Neural crest cell (in vitro differentiated cells): ENCODE measurements at regions not wholly inside any gene's neighbourhood (a gene's known extent, or its start where the extent isn't known, plus 50 kb on each side); places are given as distances from the start of the nearest gene placed in this dataset.

Experiments used
- DNase-seq: peaks from one replicate; pipeline ENCODE4 v3.0.0; 2021; ENCODE audit warnings: low read depth, mixed read lengths, low spot score
- H3K27ac Mint-ChIP-seq: one replicate; pipeline ENCODE4 v1.8.0; 2021; ENCODE audit warnings: mild to moderate bottlenecking, mixed read lengths; ENCODE audit not compliant: unreplicated experiment
- H3K27me3 Mint-ChIP-seq: 2 replicates; pipeline ENCODE4 v1.8.0; 2021; ENCODE audit warnings: low read depth, mild to moderate bottlenecking, mixed read lengths
- H3K36me3 Mint-ChIP-seq: 2 replicates; pipeline ENCODE4 v1.8.0; 2021; ENCODE audit warnings: low read depth, mild to moderate bottlenecking, mixed read lengths
- H3K4me1 Mint-ChIP-seq: 2 replicates; pipeline ENCODE4 v1.8.0; 2021; ENCODE audit warnings: mixed read lengths
- H3K4me3 Mint-ChIP-seq: one replicate; pipeline ENCODE4 v1.8.0; 2021; ENCODE audit warnings: mild to moderate bottlenecking, mixed read lengths
- H3K9me3 Mint-ChIP-seq: 2 replicates; pipeline ENCODE4 v1.8.0; 2021; ENCODE audit warnings: mixed read lengths
- TF ChIP-seq, protein P1 (sequence below): fragments of 200-600 bp; sonication (generic); conservative IDR thresholded peaks from 2 replicates; pipeline ENCODE4 v1.5.0; 2021; ENCODE audit warnings: antibody characterized with exemption, mild to moderate bottlenecking

DNA sequence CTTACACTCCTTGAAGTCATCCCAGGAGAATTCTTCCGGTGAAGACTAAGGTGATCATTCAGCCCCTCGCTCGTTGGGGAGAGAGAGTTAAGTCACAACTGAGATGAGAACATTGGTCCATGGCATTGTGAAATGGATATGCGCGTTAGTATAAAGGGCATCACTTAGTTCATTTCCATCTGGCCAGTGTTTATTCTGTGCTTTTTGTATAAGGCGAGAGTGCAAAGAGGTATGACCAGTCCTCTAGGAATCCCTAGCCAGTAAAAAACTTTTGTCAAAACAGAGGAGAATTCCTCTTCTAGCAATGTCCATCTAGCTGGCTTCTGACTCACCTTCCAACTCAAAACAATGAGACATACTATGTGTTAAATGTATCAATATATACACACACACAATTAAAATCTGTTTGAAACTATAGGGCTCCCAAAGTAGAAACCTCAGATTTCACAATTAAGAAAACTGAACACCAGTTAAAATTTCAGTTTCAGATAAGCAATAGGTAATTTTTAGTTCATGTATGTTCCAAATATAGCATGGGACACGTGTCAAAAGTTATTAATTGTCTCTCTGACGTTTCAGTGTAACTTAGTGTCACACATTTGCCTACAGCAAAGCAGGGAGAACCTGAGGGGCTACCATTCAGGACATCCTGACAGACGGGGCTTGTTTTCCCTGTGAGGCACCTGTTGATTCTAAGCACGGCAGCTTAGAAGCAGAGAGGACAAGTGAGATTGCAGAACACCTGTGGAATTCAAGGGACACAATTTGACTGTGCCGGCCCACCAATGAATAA is 158.9 kb downstream of the KLF6 start:
- TF ChIP-seq, protein P1, sequence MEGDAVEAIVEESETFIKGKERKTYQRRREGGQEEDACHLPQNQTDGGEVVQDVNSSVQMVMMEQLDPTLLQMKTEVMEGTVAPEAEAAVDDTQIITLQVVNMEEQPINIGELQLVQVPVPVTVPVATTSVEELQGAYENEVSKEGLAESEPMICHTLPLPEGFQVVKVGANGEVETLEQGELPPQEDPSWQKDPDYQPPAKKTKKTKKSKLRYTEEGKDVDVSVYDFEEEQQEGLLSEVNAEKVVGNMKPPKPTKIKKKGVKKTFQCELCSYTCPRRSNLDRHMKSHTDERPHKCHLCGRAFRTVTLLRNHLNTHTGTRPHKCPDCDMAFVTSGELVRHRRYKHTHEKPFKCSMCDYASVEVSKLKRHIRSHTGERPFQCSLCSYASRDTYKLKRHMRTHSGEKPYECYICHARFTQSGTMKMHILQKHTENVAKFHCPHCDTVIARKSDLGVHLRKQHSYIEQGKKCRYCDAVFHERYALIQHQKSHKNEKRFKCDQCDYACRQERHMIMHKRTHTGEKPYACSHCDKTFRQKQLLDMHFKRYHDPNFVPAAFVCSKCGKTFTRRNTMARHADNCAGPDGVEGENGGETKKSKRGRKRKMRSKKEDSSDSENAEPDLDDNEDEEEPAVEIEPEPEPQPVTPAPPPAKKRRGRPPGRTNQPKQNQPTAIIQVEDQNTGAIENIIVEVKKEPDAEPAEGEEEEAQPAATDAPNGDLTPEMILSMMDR = no peak
- Mint-ChIP-seq H3K36me3 (peaks cover 2% of the 10 kb centered on the region), H3K4me3 (no peak overlapping the region), H3K27me3 (no peaks in the 10 kb centered on the region), H3K4me1 (peaks cover 13% of the 10 kb centered on the region), H3K9me3 (peaks cover 6% of the 10 kb centered on the region), H3K27ac (no peak overlapping the region)
- DNase-seq = no peak

DNA sequence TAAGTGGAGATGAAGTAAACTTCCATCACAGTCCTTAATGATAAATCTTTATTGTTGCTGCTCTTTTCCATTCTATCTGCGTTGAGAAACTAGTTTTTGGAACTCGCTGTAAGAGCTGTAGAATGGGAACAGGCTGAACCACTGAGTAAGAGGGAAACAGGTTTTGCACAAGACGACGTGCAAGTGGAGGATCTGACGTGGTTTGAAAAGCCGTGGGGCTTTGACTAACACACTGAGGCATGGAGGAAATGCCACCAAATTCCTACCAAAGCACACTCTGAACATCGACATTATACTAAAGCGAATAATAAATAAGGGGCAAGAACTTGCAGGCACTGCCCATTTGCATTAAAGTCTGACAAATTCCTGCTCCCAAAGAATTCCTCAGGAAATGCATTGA is 160.6 kb downstream of the KLF6 start:
- DNase-seq = no peak
- TF ChIP-seq, protein P1 = no peak
- Mint-ChIP-seq H3K9me3 (peaks cover 13% of the 10 kb centered on the region), H3K27ac (no peak overlapping the region), H3K4me1 (peaks cover 13% of the 10 kb centered on the region), H3K36me3 (peaks cover 9% of the 10 kb centered on the region), H3K27me3 (no peaks in the 10 kb centered on the region), H3K4me3 (no peak overlapping the region)

DNA sequence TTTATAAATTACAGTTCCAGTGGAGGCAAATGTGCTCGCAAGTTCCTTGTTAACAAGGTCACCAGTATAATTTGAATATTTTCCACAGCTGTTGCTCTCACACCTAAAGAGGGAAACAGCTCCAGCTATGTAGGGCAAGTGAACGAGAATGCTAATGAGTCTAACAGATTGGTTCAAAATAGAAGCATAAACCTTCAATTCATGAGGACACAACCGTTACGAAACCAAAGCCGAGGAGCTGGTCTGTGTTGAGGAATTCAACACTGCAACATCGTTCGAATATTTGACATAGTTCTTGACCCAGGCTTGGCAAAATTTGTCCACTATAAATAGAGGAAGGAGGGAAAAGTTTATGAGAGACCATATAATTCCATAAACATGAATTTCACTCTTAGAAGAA is 161.3 kb downstream of the KLF6 start:
- Mint-ChIP-seq H3K4me1 (peaks cover 13% of the 10 kb centered on the region), H3K27me3 (no peaks in the 10 kb centered on the region), H3K4me3 (no peak overlapping the region), H3K27ac (no peak overlapping the region), H3K36me3 (peaks cover 9% of the 10 kb centered on the region), H3K9me3 (peaks cover 13% of the 10 kb centered on the region)
- TF ChIP-seq, protein P1 = no peak
- no peak for DNase-seq

DNA sequence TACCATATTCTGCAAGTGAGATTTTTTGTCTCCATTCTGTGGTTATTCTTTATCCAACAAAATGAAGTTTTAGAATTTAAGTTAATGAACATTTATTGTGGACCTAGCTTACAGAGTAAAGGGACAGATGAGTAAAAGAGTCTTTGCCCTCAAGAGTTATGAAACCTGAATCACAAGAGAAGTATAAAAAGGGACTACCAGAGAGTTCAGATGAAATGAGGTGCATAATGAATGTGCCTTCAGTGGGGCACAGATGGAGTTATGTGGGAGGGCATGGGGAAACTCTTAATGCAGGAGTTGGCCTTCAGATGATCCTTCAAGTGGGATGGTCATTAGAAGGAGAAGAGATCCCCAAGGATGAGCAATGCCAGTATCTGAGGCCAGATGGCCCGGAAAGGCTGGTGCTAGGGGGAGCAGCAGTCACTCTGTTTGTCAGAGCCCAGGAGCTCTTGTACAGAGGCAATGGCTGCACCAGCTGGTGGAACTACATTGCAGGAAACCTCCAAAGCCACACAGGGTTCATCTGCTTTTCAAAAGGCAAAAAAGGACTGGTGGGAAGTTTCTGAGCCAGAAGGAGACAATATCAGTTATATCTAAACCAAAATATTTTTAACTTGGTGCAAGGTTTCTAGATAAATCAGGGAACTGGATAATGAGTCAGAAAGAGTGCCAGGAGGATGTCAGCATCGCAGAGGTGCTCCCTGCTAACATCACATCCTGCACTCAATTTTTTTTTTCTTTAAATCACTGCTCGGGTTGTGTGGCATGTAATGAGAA is 162.0 kb downstream of the KLF6 start:
- TF ChIP-seq, protein P1 = no peak
- no peak for DNase-seq
- no peak overlapping the region for H3K4me3 Mint-ChIP-seq
- peaks cover 9% of the 10 kb centered on the region for H3K36me3 Mint-ChIP-seq
- no peaks in the 10 kb centered on the region for H3K27me3 Mint-ChIP-seq
- no peak overlapping the region for H3K27ac Mint-ChIP-seq
- H3K9me3 Mint-ChIP-seq = peaks cover 13% of the 10 kb centered on the region
- H3K4me1 Mint-ChIP-seq = peaks cover 13% of the 10 kb centered on the region

DNA sequence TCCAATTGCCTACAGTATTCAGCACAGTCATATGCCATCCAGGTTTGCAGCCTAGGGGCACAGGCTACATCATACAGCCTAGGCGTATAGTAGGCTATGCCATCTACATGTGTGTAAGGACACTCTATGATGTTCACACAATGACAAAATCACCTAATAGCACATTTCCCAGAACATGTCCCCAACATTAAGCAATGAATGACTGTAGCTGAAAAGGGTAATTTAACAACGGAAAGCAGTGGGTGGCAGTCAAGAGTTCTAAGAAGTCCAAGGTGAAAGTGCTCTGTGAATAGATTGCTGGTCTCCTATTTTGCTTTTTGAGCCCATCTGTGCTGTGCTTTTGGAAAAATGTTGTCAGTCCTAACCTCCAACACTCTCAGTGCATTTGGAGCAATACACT is 162.6 kb downstream of the KLF6 start:
- TF ChIP-seq, protein P1 = no peak
- Mint-ChIP-seq H3K4me3 (no peak overlapping the region), H3K4me1 (peaks cover 13% of the 10 kb centered on the region), H3K36me3 (peaks cover 9% of the 10 kb centered on the region), H3K9me3 (peaks cover 13% of the 10 kb centered on the region), H3K27me3 (no peaks in the 10 kb centered on the region), H3K27ac (no peak overlapping the region)
- DNase-seq = no peak
